Bronchial epithelial cell (primary cell): ENCODE measurements at regions not wholly inside any gene's neighbourhood (a gene's known extent, or its start where the extent isn't known, plus 50 kb on each side); places are given as distances from the start of the nearest gene placed in this dataset.

Experiments used
- DNase-seq: peaks from one replicate; pipeline ENCODE4 v3.0.0-alpha.2; 2010; ENCODE audit warnings: low read depth
- FAIRE-seq: peaks from 2 replicates; lab custom pipeline; 2011; peaks lifted over from hg19 to GRCh38; lab: Jason Lieb, UNC
- H3K27me3 ChIP-seq: 2 replicates; pipeline ENCODE4 v1.5.1; 2011; ENCODE audit warnings: low read length; ENCODE audit not compliant: control insufficient read depth, insufficient read depth
- H3K36me3 ChIP-seq: 2 replicates; pipeline ENCODE4 v1.5.1; 2011; ENCODE audit warnings: low read length; ENCODE audit not compliant: control insufficient read depth, insufficient read depth
- H3K4me3 ChIP-seq: 2 replicates; pipeline ENCODE4 v1.5.1; 2011; ENCODE audit warnings: mild to moderate bottlenecking, low read depth, low read length, control low read depth
- TF ChIP-seq, protein P1 (sequence below): IDR thresholded peaks from 2 replicates; pipeline ENCODE4 v1.5.1; 2011; ENCODE audit warnings: mild to moderate bottlenecking, moderate library complexity, low read length, control low read depth, inconsistent platforms; ENCODE audit not compliant: insufficient read depth, severe bottlenecking

DNA sequence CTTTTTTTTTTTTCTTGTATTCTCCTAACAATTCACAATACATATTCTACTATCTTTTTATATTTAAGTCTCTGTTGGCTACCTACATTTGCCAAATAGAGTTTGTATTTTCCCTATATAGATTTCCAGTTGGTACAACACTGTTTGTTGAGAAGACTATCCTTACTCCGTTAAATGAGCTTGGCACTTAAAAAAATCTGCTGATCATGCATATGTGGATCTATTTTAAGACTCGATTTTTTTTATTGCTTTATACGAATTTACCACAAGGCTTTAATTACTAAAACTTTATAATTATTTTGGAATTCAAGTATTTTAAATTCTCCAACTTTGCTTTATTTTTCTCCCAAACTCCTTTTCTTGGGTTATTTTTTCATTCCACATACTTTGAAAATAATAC lies 855.6 kb downstream of the C6orf118 start:
- H3K36me3 ChIP-seq, result no peaks in the 10 kb centered on the region
- TF ChIP-seq, protein P1, sequence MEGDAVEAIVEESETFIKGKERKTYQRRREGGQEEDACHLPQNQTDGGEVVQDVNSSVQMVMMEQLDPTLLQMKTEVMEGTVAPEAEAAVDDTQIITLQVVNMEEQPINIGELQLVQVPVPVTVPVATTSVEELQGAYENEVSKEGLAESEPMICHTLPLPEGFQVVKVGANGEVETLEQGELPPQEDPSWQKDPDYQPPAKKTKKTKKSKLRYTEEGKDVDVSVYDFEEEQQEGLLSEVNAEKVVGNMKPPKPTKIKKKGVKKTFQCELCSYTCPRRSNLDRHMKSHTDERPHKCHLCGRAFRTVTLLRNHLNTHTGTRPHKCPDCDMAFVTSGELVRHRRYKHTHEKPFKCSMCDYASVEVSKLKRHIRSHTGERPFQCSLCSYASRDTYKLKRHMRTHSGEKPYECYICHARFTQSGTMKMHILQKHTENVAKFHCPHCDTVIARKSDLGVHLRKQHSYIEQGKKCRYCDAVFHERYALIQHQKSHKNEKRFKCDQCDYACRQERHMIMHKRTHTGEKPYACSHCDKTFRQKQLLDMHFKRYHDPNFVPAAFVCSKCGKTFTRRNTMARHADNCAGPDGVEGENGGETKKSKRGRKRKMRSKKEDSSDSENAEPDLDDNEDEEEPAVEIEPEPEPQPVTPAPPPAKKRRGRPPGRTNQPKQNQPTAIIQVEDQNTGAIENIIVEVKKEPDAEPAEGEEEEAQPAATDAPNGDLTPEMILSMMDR, result no peak
- H3K4me3 ChIP-seq, result no peak overlapping the region
- H3K27me3 ChIP-seq, result no peaks in the 10 kb centered on the region
- FAIRE-seq (no peak), DNase-seq (no peak)

DNA sequence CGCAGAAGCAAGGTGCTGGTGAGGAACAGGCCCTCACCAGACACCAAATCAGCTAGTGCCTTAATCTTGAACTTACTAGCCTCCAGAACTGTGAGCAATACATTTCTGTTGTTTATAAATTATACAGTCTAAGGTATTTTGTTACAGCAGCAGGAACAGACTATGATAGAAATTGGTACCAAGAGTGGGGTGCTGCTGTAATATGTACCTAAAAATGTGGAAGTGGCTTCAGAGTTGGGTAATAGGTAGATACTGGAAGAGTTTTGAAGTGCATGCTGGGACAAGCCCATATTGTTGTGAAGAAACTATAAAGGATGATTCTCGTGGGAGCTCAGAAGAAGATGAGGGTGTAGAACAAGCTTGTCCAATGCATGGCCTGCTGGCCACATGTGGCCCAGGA lies 866.8 kb downstream of the C6orf118 start:
- no peak for FAIRE-seq
- Histone ChIP-seq H3K27me3 (no peaks in the 10 kb centered on the region), H3K36me3 (no peaks in the 10 kb centered on the region), H3K4me3 (no peak overlapping the region)
- no peak for DNase-seq
- TF ChIP-seq, protein P1, result no peak

DNA sequence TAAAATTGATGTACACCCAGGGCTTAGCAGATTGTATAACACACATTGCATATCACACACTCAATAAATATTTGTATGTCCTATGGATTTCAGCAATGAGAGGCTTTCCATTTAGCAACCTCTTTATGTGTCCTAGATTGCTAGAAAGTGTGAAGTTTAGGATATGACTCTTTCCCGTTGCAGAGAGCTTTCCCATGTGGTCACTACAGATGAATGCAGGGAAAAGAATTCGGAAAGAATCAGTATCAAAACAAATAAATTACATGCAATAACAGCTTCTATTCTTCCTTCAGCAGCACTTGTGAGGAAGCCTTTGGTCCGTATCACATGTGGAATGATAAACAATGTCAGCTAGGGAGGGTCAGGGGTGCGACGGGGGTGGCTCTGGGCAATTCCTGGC lies 870.1 kb downstream of the C6orf118 start:
- no peak for DNase-seq
- FAIRE-seq, result no peak
- Histone ChIP-seq H3K4me3 (no peak overlapping the region), H3K27me3 (no peaks in the 10 kb centered on the region), H3K36me3 (no peaks in the 10 kb centered on the region)
- TF ChIP-seq, protein P1, result no peak

DNA sequence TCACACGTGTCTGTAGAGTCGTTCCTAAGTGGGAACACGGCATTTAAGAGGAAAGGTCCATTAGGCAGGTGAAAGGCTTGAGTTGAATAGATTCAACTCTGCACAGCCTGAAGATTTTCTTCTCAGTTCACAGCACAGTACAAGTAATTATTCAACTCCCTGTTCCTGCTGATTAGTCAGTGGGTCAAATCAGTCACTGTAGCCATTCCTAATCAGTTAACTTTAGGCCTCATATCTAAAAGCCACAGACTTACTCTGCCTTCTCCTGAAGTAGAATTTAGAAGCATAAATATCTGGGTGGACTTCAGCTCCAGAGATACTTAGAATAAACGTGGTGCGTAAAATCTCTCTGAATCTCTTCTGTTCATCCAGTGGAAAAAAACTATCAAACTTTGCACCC lies 872.4 kb downstream of the C6orf118 start:
- Histone ChIP-seq H3K27me3 (no peaks in the 10 kb centered on the region), H3K36me3 (no peaks in the 10 kb centered on the region), H3K4me3 (no peak overlapping the region)
- FAIRE-seq, result no peak
- DNase-seq, result no peak
- TF ChIP-seq, protein P1, result no peak

DNA sequence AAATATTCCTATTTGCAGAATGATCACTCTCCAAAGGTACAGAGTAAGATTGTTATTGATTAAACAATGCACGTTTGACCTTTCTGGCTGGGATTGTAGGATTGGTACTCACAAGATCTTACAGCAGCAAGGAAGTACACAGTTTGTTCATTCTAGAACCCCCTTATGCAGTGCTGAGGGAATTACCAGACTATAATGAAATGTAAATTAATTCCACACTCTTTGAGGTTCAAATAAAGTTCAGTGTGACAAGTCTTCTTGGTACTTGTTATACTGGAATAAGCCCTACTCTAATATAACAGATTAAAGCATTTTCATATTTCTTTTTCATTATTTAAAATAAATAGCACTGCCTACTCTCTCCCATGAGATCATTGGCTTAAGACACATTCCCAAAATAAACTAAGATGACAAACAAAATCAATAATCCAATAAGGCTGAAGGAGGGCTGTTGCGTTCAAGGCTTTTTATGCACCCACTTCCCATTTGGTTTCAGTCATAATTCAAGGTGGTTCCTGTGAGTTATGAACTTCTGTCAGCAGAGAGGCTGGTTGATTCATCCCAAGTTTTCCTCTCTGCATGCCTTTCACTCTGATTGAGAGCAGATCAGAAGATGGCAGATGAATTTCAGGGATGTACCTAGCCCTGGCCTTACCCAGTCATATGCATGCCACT lies 881.5 kb downstream of the C6orf118 start:
- H3K27me3 ChIP-seq, result no peaks in the 10 kb centered on the region
- FAIRE-seq (no peak), DNase-seq (no peak)
- H3K36me3 ChIP-seq, result no peaks in the 10 kb centered on the region
- H3K4me3 ChIP-seq, result no peak overlapping the region
- TF ChIP-seq, protein P1, result no peak

DNA sequence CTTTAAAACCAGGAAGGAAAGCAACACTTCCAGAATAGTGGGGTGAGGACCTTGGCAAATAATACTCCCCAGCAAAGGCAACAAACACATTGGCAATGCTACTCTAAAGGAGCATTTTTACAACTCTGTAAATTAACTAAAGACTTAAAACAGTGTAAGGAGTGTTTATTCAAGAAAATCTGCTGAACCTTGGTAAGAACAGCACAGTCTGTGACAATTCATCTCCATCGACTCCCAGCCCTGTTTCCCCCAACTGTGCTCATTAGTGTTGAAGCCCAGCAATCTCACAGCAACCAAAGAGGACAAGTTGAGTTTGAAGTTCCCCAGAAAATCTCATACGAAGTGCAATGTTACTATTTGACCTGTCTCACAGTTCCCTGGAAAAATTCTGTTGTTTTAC lies 884.9 kb downstream of the C6orf118 start:
- DNase-seq (no peak), FAIRE-seq (no peak)
- Histone ChIP-seq H3K4me3 (no peak overlapping the region), H3K27me3 (no peaks in the 10 kb centered on the region), H3K36me3 (no peaks in the 10 kb centered on the region)
- TF ChIP-seq, protein P1, result no peak
